Esophagus (tissue), 2 donors: ENCODE measurements at regions not wholly inside any gene's neighbourhood (a gene's known extent, or its start where the extent isn't known, plus 50 kb on each side); places are given as distances from the start of the nearest gene placed in this dataset.

Experiments
- H3K27ac ChIP-seq, 2 donors: one replicate each; pipeline ENCODE4 v1.5.1; 2013; ENCODE audit warnings: low read depth in 2 of 2, mild to moderate bottlenecking in 2 of 2, inconsistent platforms in 1 of 2, low read length in 1 of 2, moderate library complexity in 1 of 2
- H3K27me3 ChIP-seq, 2 donors: one replicate each; pipeline ENCODE4 v1.6.1; 2013; ENCODE audit warnings: low read length in 2 of 2, control low read depth in 1 of 2, mild to moderate bottlenecking in 1 of 2; ENCODE audit not compliant: insufficient read depth in 2 of 2, control insufficient read depth in 1 of 2
- H3K36me3 ChIP-seq, 2 donors: one replicate each; pipeline ENCODE4 v1.6.1; 2013; ENCODE audit warnings: low read length in 1 of 2; ENCODE audit not compliant: control insufficient read depth in 2 of 2, insufficient read depth in 2 of 2
- H3K4me1 ChIP-seq, 2 donors: one replicate each; pipeline ENCODE4 v1.6.1; 2013; ENCODE audit warnings: low read length in 1 of 2; ENCODE audit not compliant: control insufficient read depth in 2 of 2, insufficient read depth in 2 of 2
- H3K4me3 ChIP-seq, 2 donors: one replicate each; pipeline ENCODE4 v1.5.1; 2013; ENCODE audit warnings: low read length in 2 of 2, mild to moderate bottlenecking in 2 of 2, low read depth in 1 of 2, moderate library complexity in 1 of 2
- H3K9me3 ChIP-seq, 2 donors: one replicate each; pipeline ENCODE4 v1.6.1; 2013; ENCODE audit warnings: mild to moderate bottlenecking in 2 of 2, low read depth in 1 of 2, low read length in 1 of 2, moderate library complexity in 1 of 2; ENCODE audit not compliant: control insufficient read depth in 2 of 2, insufficient read depth in 1 of 2
- WGBS, 2 donors: extraction: QIAGEN DNeasy Blood & Tissue Kit; methylation state at CpG; one replicate each; pipeline ENCODE4 v1.1.7; 2013; 5-methylcytosine and 5-hydroxymethylcytosine counted together
- donor health status: healthy with polysubstance abuse.
- donor health status: Bipolar disorder and iron deficiency.

DNA sequence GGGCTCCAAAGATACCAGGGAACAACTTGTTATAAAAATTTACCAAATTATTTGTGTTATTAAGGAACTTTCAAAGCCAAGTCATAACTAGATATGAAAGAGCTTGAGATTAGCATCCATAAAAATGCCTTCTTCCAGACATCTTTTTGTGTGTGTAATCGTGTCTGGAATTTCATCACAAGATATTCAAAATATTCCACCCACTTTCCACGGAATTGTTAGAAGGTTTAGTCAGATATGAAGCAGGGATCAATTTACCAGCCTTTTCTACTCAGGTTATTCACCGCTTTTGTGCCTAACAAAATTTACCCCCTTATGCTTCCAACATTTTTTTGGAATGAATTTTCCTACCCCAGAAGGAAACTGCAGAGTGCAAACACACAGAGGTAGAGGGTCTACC, 130.2 kb upstream of the ACVR2A start:
- H3K4me1 ChIP-seq, result no peaks in the 10 kb centered on the region
- no peaks in the 10 kb centered on the region for H3K9me3 ChIP-seq
- no peak overlapping the region for H3K27ac ChIP-seq
- WGBS, 2 donors, result 82 to 87% methylated on average over 3 of the region's 3 CpGs
- no peak overlapping the region for H3K4me3 ChIP-seq
- H3K36me3 ChIP-seq, result no peaks in the 10 kb centered on the region
- no peaks in the 10 kb centered on the region for H3K27me3 ChIP-seq

DNA sequence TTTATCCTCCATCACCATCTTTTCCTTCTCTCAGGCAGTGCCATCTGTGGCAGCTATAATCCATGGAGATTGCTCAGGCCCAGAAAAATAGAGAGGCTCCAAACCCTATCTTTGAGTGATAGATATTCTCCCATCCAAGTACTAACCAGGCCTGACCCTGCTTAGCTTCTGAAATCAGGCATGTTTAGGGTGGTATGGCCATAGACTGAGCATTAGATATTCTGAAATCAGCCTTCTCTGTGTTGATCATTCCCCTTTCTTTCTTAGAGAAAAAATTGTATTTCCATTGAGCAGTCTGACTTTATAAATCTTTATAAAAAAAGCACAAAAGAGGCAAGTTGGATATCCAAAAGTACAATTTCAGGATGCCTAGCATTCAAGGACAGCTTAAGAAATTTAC, 131.5 kb upstream of the ACVR2A start:
- H3K4me1 ChIP-seq, result no peaks in the 10 kb centered on the region

DNA sequence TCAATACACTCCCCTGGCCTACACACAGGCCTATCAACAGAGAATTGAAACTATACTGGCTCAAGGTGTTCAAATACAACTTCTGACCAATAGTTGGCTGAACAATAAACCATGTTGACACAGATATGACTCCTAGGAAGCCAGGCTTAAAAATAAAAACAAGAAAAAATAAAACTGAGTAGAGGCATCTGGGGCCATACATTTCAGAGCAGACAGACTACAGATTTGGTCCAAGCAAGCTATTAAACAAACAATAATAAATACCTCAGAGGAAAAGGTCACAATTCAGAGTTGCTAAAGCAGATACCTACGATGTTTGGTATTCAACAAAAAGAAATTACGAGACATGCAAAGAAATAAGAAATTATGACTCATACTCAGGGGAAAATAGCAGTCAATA, 132.8 kb upstream of the ACVR2A start:
- Histone ChIP-seq H3K4me1 (no peaks in the 10 kb centered on the region), H3K9me3 (no peaks in the 10 kb centered on the region), H3K27me3 (no peaks in the 10 kb centered on the region), H3K36me3 (no peaks in the 10 kb centered on the region), H3K4me3 (no peak overlapping the region), H3K27ac (no peak overlapping the region)
- WGBS, 2 donors, result 79 to 87% methylated on average over 2 of the region's 2 CpGs

More for the DNA sequence above, 131.5 kb upstream of the ACVR2A start:
- Histone ChIP-seq H3K27me3 (no peaks in the 10 kb centered on the region), H3K9me3 (no peaks in the 10 kb centered on the region), H3K27ac (no peak overlapping the region), H3K4me3 (no peak overlapping the region), H3K36me3 (no peaks in the 10 kb centered on the region)

DNA sequence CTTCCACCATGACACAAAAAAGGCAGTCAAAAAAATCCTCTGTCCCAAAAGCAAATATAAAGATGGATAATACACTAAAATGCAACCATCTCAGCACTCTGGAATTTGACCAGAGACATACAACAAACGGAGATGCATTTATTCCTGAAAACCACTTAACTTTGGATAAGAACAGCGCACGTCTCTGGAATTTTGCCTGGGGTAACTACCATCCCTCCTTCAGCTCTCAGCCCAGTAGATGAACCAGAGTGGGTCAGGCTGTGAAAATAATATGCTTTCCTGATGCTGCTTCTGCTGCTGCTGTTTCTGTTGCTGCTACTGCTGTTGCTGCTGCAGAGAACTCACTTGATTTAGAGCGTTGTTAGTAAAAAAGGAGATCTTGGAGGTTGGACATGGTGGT, 133.8 kb upstream of the ACVR2A start:
- Histone ChIP-seq H3K27me3 (no peaks in the 10 kb centered on the region), H3K27ac (no peak overlapping the region), H3K36me3 (no peaks in the 10 kb centered on the region), H3K4me1 (no peaks in the 10 kb centered on the region), H3K4me3 (no peak overlapping the region), H3K9me3 (no peaks in the 10 kb centered on the region)
- 91 to 98% methylated on average over 4 of the region's 4 CpGs for WGBS, 2 donors

DNA sequence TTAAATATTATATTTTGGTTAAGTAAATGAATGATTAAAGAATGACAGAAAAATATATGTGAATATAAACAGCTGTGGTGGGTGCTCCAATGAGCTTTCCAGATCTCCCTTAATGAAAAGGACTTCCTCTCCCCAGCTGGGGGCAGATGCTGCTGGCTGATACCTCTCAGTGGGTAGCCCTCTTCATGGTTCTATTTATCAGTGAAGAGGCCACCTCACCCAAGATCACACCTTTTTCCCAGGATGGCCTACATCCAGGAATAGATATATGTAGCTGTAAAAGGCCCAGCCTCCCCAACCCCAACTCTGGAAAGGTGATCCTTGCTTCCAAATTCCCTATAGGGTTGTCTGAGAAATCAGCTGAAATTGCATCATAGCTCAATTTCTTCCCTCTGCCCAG, 135.2 kb upstream of the ACVR2A start:
- H3K36me3 ChIP-seq, result no peaks in the 10 kb centered on the region
- no peak overlapping the region for H3K27ac ChIP-seq
- no peak overlapping the region for H3K4me3 ChIP-seq
- H3K27me3 ChIP-seq, result no peaks in the 10 kb centered on the region
- H3K9me3 ChIP-seq, result no peaks in the 10 kb centered on the region
- no peaks in the 10 kb centered on the region for H3K4me1 ChIP-seq

DNA sequence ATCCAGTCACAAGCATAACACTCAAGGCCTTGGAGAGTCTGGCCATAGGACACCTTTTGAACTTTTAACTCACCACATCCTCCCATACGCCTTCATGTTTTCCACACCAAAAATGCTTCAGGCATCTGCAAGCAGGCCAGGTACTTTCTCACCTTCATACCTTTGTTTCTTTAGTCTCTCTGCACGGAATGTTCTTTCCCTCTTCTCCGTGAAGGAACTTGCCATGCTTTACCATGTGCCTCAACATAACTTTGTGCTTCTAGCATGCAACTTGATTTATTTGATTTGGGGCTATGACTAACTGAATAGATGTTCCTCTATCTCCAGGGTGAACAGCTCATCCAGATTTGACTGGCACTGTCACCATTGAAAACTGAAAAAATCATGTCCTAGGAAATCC, 141.7 kb upstream of the ACVR2A start:
- WGBS, 2 donors, result 37 to 51% methylated on average over 3 of the region's 3 CpGs
- Histone ChIP-seq H3K9me3 (no peaks in the 10 kb centered on the region), H3K36me3 (no peaks in the 10 kb centered on the region), H3K4me1 (no peaks in the 10 kb centered on the region), H3K27ac (no peak overlapping the region), H3K27me3 (no peaks in the 10 kb centered on the region), H3K4me3 (no peak overlapping the region)

DNA sequence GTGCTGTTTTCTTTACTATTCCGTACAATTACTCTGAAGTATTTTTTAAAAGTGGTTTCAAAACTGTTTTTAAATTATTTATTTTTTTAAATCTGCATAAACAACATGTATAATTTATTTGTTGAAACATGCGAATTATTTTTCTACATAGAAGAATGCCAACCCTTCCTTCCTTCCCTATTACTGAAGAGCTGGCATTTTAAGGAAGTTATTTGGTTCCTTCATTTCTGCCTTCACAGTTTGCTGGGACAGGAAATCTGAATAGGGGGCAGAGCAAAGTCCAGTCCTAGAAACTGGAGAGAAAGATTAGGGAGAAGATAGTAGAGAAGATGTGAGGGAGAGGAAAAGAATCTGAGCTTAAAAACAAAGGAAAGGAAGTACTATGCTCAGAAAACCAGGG, 146.7 kb upstream of the ACVR2A start:
- 88 to 93% methylated on average over 2 of the region's 2 CpGs for WGBS, 2 donors
- no peaks in the 10 kb centered on the region for H3K27me3 ChIP-seq
- no peak overlapping the region for H3K27ac ChIP-seq
- no peaks in the 10 kb centered on the region for H3K36me3 ChIP-seq
- H3K4me1 ChIP-seq, result no peaks in the 10 kb centered on the region
- H3K4me3 ChIP-seq, result no peak overlapping the region
- H3K9me3 ChIP-seq, result no peaks in the 10 kb centered on the region

DNA sequence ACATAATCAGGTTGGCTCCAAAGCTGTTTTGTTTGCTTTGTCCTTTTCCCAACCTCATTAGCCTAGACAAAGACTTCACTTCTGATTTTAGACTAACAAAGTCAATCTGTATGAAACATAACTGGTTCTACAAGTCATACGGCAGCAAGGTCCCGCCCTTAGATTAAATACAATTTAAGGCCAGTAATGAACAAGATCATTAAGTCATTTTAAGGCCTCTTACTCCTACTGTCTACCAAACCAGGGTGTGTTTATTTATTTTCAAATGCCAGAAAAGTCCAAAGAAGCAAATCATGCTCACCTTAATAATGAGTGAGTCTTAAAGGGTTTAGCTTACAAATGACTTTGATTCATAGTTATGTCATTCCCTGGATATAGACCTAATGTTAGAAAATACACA, 148.4 kb upstream of the ACVR2A start:
- Histone ChIP-seq H3K27ac (no peak overlapping the region), H3K4me3 (no peak overlapping the region), H3K4me1 (no peaks in the 10 kb centered on the region), H3K27me3 (no peaks in the 10 kb centered on the region), H3K36me3 (no peaks in the 10 kb centered on the region), H3K9me3 (no peaks in the 10 kb centered on the region)
- 43 to 52% methylated on average over 2 of the region's 2 CpGs for WGBS, 2 donors

DNA sequence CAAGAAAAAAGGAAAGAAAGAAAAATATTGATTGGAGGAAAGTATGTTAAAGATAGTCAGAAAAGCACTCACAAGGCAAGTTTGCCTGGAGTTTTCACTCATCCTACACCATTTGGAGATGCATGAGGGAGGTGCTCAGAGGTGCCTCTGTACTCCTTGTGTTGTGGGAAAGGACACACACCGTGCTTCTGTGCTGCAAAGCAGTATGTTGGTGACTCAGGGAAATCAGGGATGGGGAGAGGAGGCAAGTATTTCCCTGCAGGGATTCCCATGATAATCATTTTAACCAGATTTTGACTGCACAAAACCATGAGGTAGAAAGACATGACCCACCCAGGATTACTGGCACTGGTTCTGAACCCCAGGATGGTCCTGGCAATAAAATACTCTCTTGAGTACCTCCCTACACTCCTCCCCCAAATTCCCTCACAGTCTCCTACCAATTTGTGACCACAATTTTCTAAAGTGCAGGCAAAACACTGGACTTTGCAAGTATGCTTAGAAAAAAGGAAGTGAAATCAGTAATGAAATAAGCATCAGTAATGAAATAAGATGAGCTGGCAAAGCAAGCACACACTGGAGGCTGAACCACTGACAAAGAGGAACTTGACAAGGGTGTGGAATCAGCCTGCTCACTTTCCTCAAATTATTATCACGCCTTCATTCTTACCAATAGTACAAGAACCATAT, 155.5 kb upstream of the ACVR2A start:
- Histone ChIP-seq H3K27me3 (no peaks in the 10 kb centered on the region), H3K4me3 (no peak overlapping the region), H3K27ac (no peak overlapping the region), H3K36me3 (no peaks in the 10 kb centered on the region), H3K9me3 (peaks cover 0 to 1% of the 10 kb centered on the region in 2 donors), H3K4me1 (no peaks in the 10 kb centered on the region)
- WGBS, 2 donors, result 59 to 66% methylated on average over 2 of the region's 2 CpGs

DNA sequence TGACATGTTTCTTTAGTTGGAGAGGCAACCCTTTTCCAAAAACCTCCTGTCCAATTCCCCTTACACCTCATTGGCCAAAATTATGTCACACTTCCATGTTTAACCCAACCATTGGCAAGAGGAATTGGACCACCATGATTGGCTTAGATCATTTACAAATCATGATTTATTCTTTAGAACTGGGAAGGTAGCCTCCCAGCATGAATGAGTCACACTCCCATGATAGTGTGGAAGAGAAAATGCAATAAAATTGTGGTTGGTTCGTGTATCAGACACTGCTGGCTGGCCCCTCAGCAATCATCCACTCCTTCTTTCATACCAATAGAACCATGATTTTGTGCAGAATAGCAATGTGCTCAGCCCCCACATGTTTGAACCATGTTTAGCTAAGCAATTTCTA, 156.6 kb upstream of the ACVR2A start:
- no peak overlapping the region for H3K4me3 ChIP-seq
- 67 to 70% methylated on average over 1 of the region's 1 CpG for WGBS, 2 donors
- H3K4me1 ChIP-seq, result no peaks in the 10 kb centered on the region
- H3K27ac ChIP-seq, result no peak overlapping the region
- peaks cover 0 to 1% of the 10 kb centered on the region in 2 donors for H3K9me3 ChIP-seq
- H3K27me3 ChIP-seq, result no peaks in the 10 kb centered on the region
- H3K36me3 ChIP-seq, result no peaks in the 10 kb centered on the region
